HG03565 (cell line): ENCODE measurements at regions not wholly inside any gene's neighbourhood (a gene's known extent, or its start where the extent isn't known, plus 50 kb on each side); places are given as distances from the start of the nearest gene placed in this dataset.
"Not testable (repeated sequence)": the region's sequence is repeated elsewhere in the genome, so short reads cannot be mapped to it uniquely, and the experiment has no call there.

Experiments used
- ATAC-seq: cut with Tn5 transposase; IDR thresholded peaks from one replicate; pipeline ENCODE4 v1.9.1; 2021; ENCODE audit warnings: mild to moderate bottlenecking, moderate library complexity; ENCODE audit not compliant: unreplicated experiment

DNA sequence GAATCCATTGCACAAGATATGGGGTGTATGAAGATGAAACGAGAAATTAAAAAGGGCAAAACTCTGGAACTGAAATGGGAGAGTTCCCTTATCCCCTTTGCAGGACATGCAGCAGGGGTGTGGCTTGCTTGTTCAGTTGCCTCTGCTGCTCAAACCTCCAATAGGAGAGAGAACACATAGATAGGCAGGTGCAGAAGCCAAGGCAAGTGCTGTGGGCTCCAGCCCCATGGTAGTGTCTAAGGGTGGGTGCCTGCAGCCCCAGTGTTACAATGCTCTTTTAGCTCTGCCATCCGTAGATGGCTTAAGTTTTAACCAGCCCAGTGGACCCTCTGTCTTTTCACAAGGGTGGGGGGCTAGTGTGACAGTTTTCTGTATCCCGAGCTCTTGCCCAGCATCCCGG is 69.7 kb downstream of the CMAS start:
- ATAC-seq = no peak

DNA sequence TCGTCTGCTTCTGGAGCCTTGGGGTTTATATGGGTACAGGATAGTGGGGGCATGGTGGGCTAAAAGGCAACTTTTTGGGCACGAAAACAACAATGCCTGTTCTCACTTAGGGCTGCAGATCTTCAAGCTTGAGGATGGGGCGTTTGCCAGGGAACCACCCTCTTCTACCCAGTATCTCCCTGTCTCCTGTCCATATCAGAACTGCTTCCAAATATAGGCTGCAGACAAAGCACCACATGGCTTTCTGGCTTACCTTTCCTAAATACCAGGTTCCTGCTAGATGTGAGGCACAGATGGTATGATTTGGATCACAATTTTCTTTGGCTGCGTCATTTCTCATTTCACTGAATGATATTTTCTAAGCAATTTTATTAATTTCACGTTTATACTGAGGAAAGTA is 70.4 kb downstream of the CMAS start:
- ATAC-seq = no peak

DNA sequence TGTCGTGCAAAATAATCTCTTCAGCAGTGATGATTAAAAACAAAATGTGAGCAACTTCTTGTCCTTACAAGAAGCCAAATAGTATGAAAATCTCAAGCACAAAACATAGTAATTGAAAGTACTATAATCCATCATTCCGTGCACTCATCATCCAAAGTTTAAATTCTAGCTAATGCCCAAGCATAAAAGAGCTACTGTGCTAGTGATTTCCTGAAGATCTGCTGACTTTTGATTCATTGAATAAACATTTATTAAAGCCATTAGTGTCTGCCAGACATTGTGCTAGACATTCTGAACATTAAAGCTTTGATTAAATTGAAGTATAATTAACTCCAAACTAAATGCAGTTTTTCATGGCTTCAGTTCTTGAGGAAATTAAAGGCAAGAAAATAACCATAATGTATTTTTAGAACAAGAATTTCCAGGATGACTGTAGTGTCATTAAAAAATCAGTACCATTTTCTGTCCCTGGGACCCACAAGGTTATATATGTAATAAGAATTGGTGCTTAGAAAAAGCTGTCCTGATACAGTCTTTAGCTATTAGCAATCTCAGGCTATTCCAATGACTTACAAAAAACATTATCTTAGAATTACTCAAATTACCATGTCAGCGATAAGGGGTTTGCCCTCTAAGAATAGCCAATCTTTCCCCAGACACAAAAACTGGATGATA is 71.7 kb downstream of the CMAS start:
- ATAC-seq = no peak

DNA sequence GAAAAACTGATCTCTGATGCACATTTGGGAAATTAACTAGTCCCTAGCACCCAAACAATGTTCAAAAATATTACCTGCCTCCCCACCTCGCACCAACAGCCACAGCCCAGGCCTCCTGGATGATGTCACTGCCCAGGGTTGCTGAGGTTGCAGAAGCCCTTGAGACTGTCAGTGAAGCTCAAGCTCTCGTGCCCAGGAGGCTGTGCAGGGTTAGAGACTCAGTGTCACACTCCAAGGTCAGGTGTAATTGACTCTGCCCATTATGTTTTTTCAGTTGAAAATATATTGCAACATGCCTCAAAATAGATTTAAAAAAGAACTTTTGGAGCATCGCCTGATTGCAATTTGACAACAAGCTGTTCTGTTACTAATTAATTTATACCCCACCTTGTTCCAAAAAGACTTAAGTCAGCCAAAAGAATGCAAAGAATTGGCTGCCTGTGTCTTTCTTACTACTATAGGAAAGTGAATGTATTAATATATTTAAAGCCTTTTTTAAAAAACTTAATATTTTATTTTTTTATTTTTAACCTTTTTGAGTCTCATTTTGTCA is 72.3 kb downstream of the CMAS start:
- ATAC-seq = no peak

DNA sequence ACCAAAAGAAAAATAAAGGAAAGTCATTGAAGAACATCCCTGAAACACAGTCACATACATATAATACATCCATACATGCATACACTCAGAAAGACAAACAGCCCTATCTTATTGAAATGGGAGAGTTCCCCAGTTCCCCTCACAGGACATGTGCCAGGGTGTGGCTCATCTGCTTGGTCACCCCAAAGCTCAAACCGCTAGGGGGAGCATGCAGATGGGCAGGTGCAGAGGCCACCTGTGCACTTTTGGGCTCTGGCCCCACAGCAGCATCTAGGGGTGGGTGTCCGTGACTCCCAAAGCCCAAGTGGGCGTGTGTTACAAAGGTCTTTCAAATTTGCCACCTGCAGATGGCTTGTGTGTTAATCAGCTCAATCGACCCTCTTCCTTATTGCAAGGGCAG is 75.2 kb downstream of the CMAS start:
- ATAC-seq = peak; percentile 53

DNA sequence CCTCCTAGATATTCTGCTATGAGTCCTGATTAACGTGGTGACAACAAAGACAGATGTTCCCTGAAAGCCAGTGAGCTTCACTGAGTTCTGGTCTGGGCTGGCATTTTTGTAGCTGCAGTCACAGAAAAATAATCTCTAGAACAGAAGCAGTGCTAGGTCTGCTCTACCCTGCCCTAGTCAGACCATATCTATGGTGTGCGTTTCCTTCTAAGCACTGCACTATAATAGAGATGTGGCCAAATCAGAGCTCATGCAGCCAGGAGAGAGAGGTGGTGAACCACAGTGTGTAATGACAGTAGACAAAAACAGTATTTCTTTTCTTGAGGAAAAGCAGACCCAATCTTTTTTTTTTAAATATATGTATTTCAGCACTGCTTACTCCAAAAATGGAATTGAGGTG is 76.3 kb downstream of the CMAS start:
- no peak for ATAC-seq

DNA sequence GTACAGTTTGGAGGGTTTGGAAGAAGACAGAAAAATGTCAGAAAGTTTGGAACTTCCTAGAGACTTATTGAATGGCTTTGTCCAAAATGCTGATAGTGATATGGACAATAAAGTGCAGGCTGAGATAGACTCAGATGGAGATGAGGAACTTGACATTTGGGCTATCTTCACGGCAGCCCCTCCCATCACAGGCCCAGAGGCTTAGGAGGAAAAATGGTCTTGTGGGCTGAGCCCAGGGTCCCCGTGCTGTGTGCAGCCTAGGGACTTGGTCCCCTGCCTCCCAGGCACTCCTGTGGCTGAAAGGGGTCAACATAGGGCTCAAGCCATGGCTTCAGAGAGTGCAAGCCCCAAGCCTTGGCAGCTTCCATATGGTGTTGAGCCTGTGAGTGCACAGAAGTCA is 79.0 kb downstream of the CMAS start:
- no peak for ATAC-seq

DNA sequence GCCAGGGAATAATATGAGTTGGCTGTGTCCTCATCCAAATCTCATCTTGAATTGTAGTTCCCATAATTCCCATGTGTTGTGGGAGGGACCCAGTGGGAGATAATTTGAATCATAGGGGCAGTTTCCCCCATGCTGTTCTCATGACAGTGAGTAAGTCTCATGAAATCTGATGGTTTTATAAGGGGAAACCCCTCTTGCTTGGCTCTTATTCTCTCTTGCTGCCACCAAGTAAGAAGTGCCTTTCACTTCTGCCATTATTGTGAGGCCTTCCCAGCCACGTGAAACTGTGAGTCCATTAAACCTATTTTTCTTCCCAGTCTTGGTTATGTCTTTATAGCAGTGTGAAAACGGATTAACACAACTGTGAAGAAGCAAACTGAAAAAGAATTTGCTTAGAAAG is 80.1 kb downstream of the CMAS start:
- ATAC-seq = not testable (repeated sequence)

DNA sequence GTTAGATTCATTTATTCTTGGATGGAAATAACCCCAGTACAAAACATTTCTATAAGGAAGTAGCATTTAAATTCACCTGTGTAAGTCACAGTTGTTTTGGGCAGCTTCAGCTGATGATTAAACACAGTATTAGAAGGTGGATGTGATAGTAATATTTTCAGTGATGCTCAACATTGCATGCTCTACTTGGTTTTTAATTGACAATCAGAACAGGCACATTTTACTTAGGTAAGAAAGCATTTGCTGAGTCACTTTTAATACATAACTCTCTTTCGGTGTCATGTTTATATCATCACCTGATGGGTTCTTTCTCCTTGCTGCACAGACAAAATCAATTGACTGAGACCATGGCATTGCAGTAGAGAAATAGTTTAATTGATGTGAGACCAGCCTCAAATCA is 80.7 kb downstream of the CMAS start:
- no peak for ATAC-seq

DNA sequence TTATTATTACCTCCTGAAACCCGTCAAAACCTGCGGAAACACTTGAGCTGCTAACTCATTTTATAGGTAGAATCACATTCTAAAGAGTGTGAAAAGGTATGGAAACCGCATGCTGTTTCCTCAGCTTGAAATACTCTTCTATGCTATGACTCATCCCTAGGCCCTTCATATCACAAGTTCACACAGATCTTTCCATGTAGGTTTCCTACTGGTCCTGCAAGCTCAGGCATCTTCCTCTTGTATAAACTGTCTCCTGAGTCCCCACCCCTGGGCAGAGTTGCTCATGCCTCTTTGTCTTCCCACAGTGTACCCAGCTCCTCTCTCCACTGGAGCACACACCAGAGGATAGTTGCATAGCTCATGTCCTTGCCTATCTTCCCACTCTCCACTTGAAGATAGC is 84.7 kb downstream of the CMAS start:
- ATAC-seq = no peak

DNA sequence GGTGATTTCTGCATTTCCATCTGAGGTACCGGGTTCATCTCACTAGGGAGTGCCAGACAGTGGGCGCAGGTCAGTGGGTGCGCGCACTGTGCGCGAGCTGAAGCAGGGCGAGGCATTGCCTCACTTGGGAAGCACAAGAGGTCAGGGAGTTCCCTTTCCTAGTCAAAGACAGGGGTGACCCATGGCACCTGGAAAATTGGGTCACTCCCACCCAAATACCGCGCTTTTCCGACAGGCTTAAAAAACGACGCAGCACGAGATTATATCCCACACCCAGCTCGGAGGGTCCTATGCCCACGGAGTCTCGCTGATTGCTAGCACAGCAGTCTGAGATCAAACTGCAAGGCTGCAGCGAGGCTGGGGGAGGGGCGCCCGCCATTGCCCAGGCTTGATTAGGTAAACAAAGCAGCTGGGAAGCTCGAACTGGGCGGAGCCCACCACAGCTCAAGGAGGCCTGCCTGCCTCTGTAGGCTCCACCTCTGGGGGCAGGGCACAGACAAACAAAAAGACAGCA is 90.6 kb downstream of the CMAS start:
- ATAC-seq = not testable (repeated sequence)
